Trophoblast cell (in vitro differentiated cells and primary cell): ENCODE measurements at regions not wholly inside any gene's neighbourhood (a gene's known extent, or its start where the extent isn't known, plus 50 kb on each side); places are given as distances from the start of the nearest gene placed in this dataset.

Source experiments
- DNase-seq, 2 donors: peaks; one replicate each; pipeline ENCODE4 v3.0.0-alpha.2; 2016
- H2AFZ ChIP-seq: 2 replicates; pipeline ENCODE4 v1.6.1; 2013; ENCODE audit warnings: low read length, moderate library complexity, mild to moderate bottlenecking; ENCODE audit not compliant: insufficient read depth, poor library complexity
- H2AK5ac ChIP-seq: 2 replicates; pipeline ENCODE4 v1.6.1; 2013; ENCODE audit warnings: mild to moderate bottlenecking, low read length
- H2BK120ac ChIP-seq: 2 replicates; pipeline ENCODE4 v1.6.1; 2013; ENCODE audit warnings: low read length, mild to moderate bottlenecking, moderate library complexity; ENCODE audit not compliant: insufficient read depth, poor library complexity
- H2BK12ac ChIP-seq: 2 replicates; pipeline ENCODE4 v1.6.1; 2013; ENCODE audit warnings: mild to moderate bottlenecking, low read length, moderate library complexity
- H2BK5ac ChIP-seq: 2 replicates; pipeline ENCODE4 v1.6.1; 2013; ENCODE audit warnings: low read length, low read depth, moderate library complexity, mild to moderate bottlenecking; ENCODE audit not compliant: poor library complexity
- H3K14ac ChIP-seq: 2 replicates; pipeline ENCODE4 v1.6.1; 2013; ENCODE audit warnings: mild to moderate bottlenecking, low read length
- H3K18ac ChIP-seq: 2 replicates; pipeline ENCODE4 v1.6.1; 2013; ENCODE audit warnings: mild to moderate bottlenecking, low read length
- H3K23ac ChIP-seq: 2 replicates; pipeline ENCODE4 v1.6.1; 2013; ENCODE audit warnings: low read length
- H3K27ac ChIP-seq: 2 replicates; pipeline ENCODE4 v1.5.1; 2013; ENCODE audit warnings: low read depth, mild to moderate bottlenecking, inconsistent platforms, low read length, moderate library complexity
- H3K27me3 ChIP-seq: 2 replicates; pipeline ENCODE4 v1.6.1; 2013; ENCODE audit warnings: inconsistent platforms, mild to moderate bottlenecking, low read length, moderate library complexity; ENCODE audit not compliant: insufficient read depth
- H3K36me3 ChIP-seq, 2 experiments: 1 replicate in 1 of 2; 2 replicates in 1 of 2; pipeline ENCODE4 v1.6.1; 2013; ENCODE audit warnings: low read length in 2 of 2, mild to moderate bottlenecking in 2 of 2, moderate library complexity in 1 of 2; ENCODE audit not compliant: insufficient read depth in 2 of 2, control insufficient read depth in 1 of 2
- H3K4ac ChIP-seq: 2 replicates; pipeline ENCODE4 v1.6.1; 2013; ENCODE audit warnings: low read depth, mild to moderate bottlenecking, low read length, moderate library complexity
- H3K4me1 ChIP-seq, 2 experiments: 1 replicate in 1 of 2; 2 replicates in 1 of 2; pipeline ENCODE4 v1.6.1; 2013; ENCODE audit warnings: low read length in 2 of 2, mild to moderate bottlenecking in 2 of 2, moderate library complexity in 1 of 2; ENCODE audit not compliant: insufficient read depth in 2 of 2, control insufficient read depth in 1 of 2
- H3K4me2 ChIP-seq: 2 replicates; pipeline ENCODE4 v1.6.1; 2013; ENCODE audit warnings: inconsistent platforms, mild to moderate bottlenecking, low read length, moderate library complexity
- H3K4me3 ChIP-seq: 2 replicates; pipeline ENCODE4 v1.5.1; 2013; ENCODE audit warnings: mild to moderate bottlenecking, low read depth, low read length, inconsistent platforms
- H3K79me1 ChIP-seq: one replicate; pipeline ENCODE4 v1.6.1; 2013; ENCODE audit warnings: low read length
- H3K79me2 ChIP-seq: 2 replicates; pipeline ENCODE4 v1.6.1; 2013; ENCODE audit warnings: low read length, mild to moderate bottlenecking; ENCODE audit not compliant: control insufficient read depth, insufficient read depth, poor library complexity
- H3K9ac ChIP-seq: 2 replicates; pipeline ENCODE4 v1.6.1; 2013; ENCODE audit warnings: mild to moderate bottlenecking, low read length
- H3K9me3 ChIP-seq: 2 replicates; pipeline ENCODE4 v1.6.1; 2013; ENCODE audit warnings: low read depth, mild to moderate bottlenecking, control low read depth, inconsistent platforms, low read length; ENCODE audit not compliant: insufficient read depth
- H4K12ac ChIP-seq: 2 replicates; pipeline ENCODE4 v1.6.1; 2013; ENCODE audit warnings: low read depth, mild to moderate bottlenecking, low read length, moderate library complexity
- H4K8ac ChIP-seq: 2 replicates; pipeline ENCODE4 v1.6.1; 2013; ENCODE audit warnings: low read depth, mild to moderate bottlenecking, low read length, moderate library complexity
- H4K91ac ChIP-seq: one replicate; pipeline ENCODE4 v1.6.1; 2013; ENCODE audit warnings: low read depth, mild to moderate bottlenecking, low read length, moderate library complexity
- WGBS: extraction: QIAGEN DNeasy Blood & Tissue Kit; methylation state at CpG from one replicate; pipeline ENCODE4 v1.1.7; 2013; ENCODE audit warnings: missing lambda C conversion rate; ENCODE audit not compliant: insufficient read length, insufficient coverage; ENCODE audit errors: extremely low coverage; 5-methylcytosine and 5-hydroxymethylcytosine counted together

DNA sequence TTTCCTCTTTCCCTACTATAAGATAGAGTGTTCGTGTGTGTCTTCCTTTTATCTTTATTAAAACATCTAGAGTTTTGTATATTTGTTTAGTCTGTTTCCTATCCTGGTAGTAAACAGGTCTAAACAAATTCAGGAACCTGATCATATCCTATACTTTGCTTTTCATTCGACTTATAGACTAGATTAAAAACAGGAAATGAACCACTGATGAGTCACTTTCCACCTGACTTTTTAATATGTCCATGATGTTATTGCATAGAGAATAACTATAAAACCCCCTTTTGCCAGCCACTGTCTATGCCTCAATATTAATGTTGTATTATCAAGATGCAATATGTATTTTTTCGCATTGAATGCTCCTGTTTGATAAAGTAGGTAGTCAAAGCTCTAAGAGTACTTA lies 1794.0 kb downstream of the STIM2 start:
- no CpG with 5 or more reads among the region's 3 CpGs for WGBS
- Histone ChIP-seq H4K12ac (no peak overlapping the region), H3K36me3 (no peaks in the 10 kb centered on the region), H3K4ac (no peak overlapping the region), H2BK12ac (no peak overlapping the region), H2AFZ (no peak overlapping the region), H2BK5ac (no peak overlapping the region), H3K79me2 (no peaks in the 10 kb centered on the region), H3K4me3 (no peak overlapping the region), H4K8ac (no peak overlapping the region), H4K91ac (no peak overlapping the region), H3K23ac (no peak overlapping the region), H2AK5ac (no peak overlapping the region), H3K27me3 (no peaks in the 10 kb centered on the region), H3K27ac (no peak overlapping the region), H3K4me1 (no peaks in the 10 kb centered on the region), H3K9ac (no peak overlapping the region), H3K14ac (no peak overlapping the region), H3K9me3 (no peaks in the 10 kb centered on the region), H3K79me1 (no peaks in the 10 kb centered on the region), H3K4me2 (no peak overlapping the region), H2BK120ac (no peak overlapping the region), H3K18ac (no peak overlapping the region)
- DNase-seq = no peak

DNA sequence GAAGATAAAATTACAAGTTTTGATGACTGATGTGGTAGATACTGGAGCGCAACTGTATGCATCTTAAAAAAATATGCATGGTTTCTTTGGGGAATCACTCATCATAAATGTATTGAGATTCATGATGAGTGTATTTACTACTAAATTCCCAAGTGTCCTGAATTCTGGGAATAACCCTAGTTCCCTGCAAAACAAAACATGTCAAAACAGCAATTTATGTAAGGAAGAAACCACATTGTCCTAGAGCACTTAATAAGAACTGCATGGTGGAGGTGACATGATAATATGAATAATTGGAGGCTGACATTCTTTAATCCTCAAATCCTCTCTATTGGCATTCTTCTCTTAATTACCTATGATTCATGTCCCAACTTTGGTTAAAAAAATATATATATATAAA lies 1804.7 kb downstream of the STIM2 start:
- Histone ChIP-seq H3K36me3 (no peaks in the 10 kb centered on the region), H3K9me3 (no peaks in the 10 kb centered on the region), H3K79me1 (no peaks in the 10 kb centered on the region), H3K14ac (no peak overlapping the region), H3K4ac (no peak overlapping the region), H4K91ac (no peak overlapping the region), H3K79me2 (no peaks in the 10 kb centered on the region), H3K9ac (no peak overlapping the region), H3K18ac (no peak overlapping the region), H3K27ac (no peak overlapping the region), H2BK5ac (no peak overlapping the region), H2BK12ac (no peak overlapping the region), H3K4me3 (no peak overlapping the region), H4K12ac (no peak overlapping the region), H2AK5ac (no peak overlapping the region), H3K23ac (no peak overlapping the region), H2BK120ac (no peak overlapping the region), H3K27me3 (no peaks in the 10 kb centered on the region), H3K4me1 (no peaks in the 10 kb centered on the region), H4K8ac (no peak overlapping the region), H2AFZ (no peak overlapping the region), H3K4me2 (no peak overlapping the region)
- no peak for DNase-seq
- no CpG with 5 or more reads among the region's 1 CpG for WGBS

DNA sequence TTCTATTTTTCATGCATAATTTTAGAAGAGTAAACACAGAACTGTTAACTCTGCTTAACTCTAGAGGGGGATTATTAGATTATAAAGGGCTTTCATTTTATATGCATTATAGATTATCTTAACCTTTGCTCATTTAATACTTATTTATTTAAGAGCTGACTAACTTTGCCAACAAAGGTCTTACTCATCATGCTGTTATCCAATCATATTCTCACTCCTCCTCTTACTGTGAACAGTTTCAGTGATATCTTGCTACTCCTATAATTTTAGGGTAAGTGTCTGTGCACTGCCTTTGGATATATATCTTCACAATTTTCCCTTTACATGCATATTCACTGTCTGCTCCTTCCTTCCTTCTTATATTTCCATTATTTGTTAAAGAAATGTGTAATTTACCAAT lies 1814.9 kb downstream of the STIM2 start:
- H3K27ac ChIP-seq = no peak overlapping the region
- H3K4me2 ChIP-seq = no peak overlapping the region
- no peak for DNase-seq
- H3K4me3 ChIP-seq = no peak overlapping the region
- H3K27me3 ChIP-seq = no peaks in the 10 kb centered on the region
- H2AK5ac ChIP-seq = no peak overlapping the region
- no peak overlapping the region for H3K23ac ChIP-seq
- no peak overlapping the region for H3K18ac ChIP-seq
- H2AFZ ChIP-seq = no peak overlapping the region
- H3K14ac ChIP-seq = no peak overlapping the region
- no peak overlapping the region for H4K8ac ChIP-seq
- H2BK12ac ChIP-seq = no peak overlapping the region
- H3K36me3 ChIP-seq = no peaks in the 10 kb centered on the region
- no peaks in the 10 kb centered on the region for H3K79me2 ChIP-seq
- H4K12ac ChIP-seq = no peak overlapping the region
- no peak overlapping the region for H2BK5ac ChIP-seq
- H3K79me1 ChIP-seq = no peaks in the 10 kb centered on the region
- no peaks in the 10 kb centered on the region for H3K9me3 ChIP-seq
- no peaks in the 10 kb centered on the region for H3K4me1 ChIP-seq
- H3K4ac ChIP-seq = no peak overlapping the region
- H2BK120ac ChIP-seq = no peak overlapping the region
- H4K91ac ChIP-seq = no peak overlapping the region
- no peak overlapping the region for H3K9ac ChIP-seq

DNA sequence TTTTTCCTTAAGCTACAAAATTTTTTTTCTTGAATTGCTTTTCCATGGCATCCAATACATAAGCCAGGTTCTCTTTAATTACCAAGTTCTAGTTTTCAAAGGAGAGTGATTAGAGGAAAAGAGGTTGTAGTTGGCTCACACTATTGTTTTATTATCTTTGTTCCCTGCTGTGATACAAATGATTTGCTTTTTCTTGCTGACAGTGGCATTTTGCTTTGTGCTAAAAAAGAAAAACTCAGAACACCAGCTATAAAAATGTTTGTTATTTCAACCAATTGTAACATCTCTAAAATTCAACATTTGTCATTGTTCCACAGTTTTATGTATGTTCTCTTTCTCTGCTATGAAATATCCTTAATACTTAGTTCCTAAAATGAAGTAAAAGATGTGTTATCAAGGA lies 1817.2 kb downstream of the STIM2 start:
- no peak overlapping the region for H3K18ac ChIP-seq
- H3K36me3 ChIP-seq = no peaks in the 10 kb centered on the region
- no peak overlapping the region for H4K12ac ChIP-seq
- no peak overlapping the region for H2BK12ac ChIP-seq
- H3K79me1 ChIP-seq = no peaks in the 10 kb centered on the region
- no peak overlapping the region for H2BK120ac ChIP-seq
- no peak for DNase-seq
- H3K14ac ChIP-seq = no peak overlapping the region
- H2AK5ac ChIP-seq = no peak overlapping the region
- no peak overlapping the region for H3K9ac ChIP-seq
- H3K4me2 ChIP-seq = no peak overlapping the region
- no peaks in the 10 kb centered on the region for H3K79me2 ChIP-seq
- no peak overlapping the region for H4K8ac ChIP-seq
- no peak overlapping the region for H2AFZ ChIP-seq
- no peak overlapping the region for H3K4ac ChIP-seq
- H2BK5ac ChIP-seq = no peak overlapping the region
- no peaks in the 10 kb centered on the region for H3K4me1 ChIP-seq
- H3K4me3 ChIP-seq = no peak overlapping the region
- no peak overlapping the region for H3K27ac ChIP-seq
- H3K9me3 ChIP-seq = no peaks in the 10 kb centered on the region
- no peak overlapping the region for H4K91ac ChIP-seq
- no peaks in the 10 kb centered on the region for H3K27me3 ChIP-seq
- H3K23ac ChIP-seq = no peak overlapping the region

DNA sequence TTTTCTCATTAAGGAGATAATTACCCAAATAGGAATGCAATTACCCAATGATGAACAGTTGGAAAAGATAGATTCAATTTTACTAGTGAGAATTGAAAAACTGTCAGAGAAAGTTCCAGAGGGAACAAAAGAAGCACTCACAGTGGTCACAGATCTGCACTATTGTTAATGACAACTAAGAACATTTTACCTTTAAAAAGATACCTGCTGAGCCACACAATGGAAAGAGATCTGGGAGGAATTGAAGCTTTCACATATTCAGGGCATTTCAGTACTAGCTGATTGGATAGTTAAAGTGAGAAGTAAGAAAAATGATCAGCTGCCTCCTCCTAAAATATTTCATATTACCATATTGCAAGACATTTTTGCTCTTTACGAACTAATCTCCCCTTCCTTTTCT lies 1822.2 kb downstream of the STIM2 start:
- H3K79me2 ChIP-seq = no peaks in the 10 kb centered on the region

More for the DNA sequence above, 1822.2 kb downstream of the STIM2 start:
- Histone ChIP-seq H4K12ac (no peak overlapping the region), H3K4me1 (no peaks in the 10 kb centered on the region), H3K27me3 (no peaks in the 10 kb centered on the region), H3K18ac (no peak overlapping the region), H3K9ac (no peak overlapping the region), H3K4ac (no peak overlapping the region), H2BK120ac (no peak overlapping the region), H3K4me3 (no peak overlapping the region), H2BK5ac (no peak overlapping the region), H3K9me3 (no peaks in the 10 kb centered on the region), H3K23ac (no peak overlapping the region), H3K4me2 (no peak overlapping the region), H4K91ac (no peak overlapping the region), H2BK12ac (no peak overlapping the region), H3K79me1 (no peaks in the 10 kb centered on the region), H3K14ac (no peak overlapping the region), H2AK5ac (no peak overlapping the region), H2AFZ (no peak overlapping the region), H4K8ac (no peak overlapping the region), H3K36me3 (no peaks in the 10 kb centered on the region), H3K27ac (no peak overlapping the region)
- WGBS = 100% methylated on average over 1 of the region's 1 CpG
- no peak for DNase-seq
